ENCODE measurements at regions not wholly inside any gene's neighbourhood (a gene's known extent, or its start where the extent isn't known, plus 50 kb on each side); places are given as distances from the start of the nearest gene placed in this dataset.

DNA sequence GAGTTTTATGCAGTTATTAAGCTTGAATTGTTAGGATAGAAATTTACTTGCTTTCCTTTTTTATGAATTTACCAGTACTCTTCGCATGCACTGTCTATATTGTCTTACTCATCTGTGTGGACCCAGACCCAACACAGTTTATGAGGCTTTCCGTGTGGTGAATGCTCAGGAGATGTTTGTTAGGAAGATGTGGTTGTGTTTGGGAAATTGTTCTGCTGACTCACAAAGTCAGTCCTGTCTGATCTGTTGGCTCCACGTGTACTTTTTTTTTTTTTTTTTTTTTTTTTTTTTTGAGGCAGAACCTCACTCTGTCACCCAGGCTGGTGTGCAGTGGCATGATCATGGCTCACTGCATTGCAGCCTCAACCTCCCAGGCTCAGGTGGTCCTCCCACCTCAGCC, 532.5 kb downstream of the LMO7 start:
- DNase-seq (no peak), ATAC-seq (no peak)
- Mint-ChIP-seq H3K27ac (no peak overlapping the region), H3K4me1 (ENCODE audit: low read depth) (no peaks in the 10 kb centered on the region), H3K4me3 (no peak overlapping the region), H3K9me3 (peaks cover 5% of the 10 kb centered on the region), H3K36me3 (ENCODE audit: low read depth) (no peaks in the 10 kb centered on the region), H3K27me3 (peaks cover 2% of the 10 kb centered on the region)
- CTCF ChIA-PET, result no interaction called here
- intact Hi-C loops (cut with micrococcal nuclease), result no loop called here
- TF ChIP-seq, protein P1, sequence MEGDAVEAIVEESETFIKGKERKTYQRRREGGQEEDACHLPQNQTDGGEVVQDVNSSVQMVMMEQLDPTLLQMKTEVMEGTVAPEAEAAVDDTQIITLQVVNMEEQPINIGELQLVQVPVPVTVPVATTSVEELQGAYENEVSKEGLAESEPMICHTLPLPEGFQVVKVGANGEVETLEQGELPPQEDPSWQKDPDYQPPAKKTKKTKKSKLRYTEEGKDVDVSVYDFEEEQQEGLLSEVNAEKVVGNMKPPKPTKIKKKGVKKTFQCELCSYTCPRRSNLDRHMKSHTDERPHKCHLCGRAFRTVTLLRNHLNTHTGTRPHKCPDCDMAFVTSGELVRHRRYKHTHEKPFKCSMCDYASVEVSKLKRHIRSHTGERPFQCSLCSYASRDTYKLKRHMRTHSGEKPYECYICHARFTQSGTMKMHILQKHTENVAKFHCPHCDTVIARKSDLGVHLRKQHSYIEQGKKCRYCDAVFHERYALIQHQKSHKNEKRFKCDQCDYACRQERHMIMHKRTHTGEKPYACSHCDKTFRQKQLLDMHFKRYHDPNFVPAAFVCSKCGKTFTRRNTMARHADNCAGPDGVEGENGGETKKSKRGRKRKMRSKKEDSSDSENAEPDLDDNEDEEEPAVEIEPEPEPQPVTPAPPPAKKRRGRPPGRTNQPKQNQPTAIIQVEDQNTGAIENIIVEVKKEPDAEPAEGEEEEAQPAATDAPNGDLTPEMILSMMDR (IDR thresholded peaks at IDR 0.05), result no peak
- POLR2A ChIA-PET, result no interaction called here

DNA sequence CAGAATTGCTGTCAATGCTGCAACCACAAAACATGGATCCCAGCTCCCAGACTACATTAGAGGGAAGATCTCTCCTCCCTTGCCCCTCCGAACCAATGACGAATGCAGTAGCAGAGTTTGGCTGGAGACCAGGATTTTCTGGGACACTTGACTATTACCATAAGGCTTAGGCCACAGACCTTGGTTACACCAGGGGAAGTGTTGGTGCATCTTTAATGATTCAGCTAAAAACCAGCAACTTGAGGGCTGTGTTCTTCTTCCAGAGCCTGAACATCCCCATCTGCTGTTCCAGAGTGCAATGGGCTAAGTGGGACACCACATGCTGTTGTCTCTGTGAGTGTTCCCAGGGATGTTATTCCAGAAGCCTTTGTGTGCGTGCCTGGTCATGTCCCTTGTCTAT, 528.2 kb downstream of the LMO7 start:
- DNase-seq, result no peak
- Mint-ChIP-seq H3K27me3 (no peaks in the 10 kb centered on the region), H3K4me1 (ENCODE audit: low read depth) (no peaks in the 10 kb centered on the region), H3K9me3 (peaks cover 5% of the 10 kb centered on the region), H3K4me3 (no peak overlapping the region), H3K27ac (no peak overlapping the region), H3K36me3 (ENCODE audit: low read depth) (no peaks in the 10 kb centered on the region)
- POLR2A ChIA-PET, result no interaction called here
- CTCF ChIA-PET, result no interaction called here
- TF ChIP-seq, protein P1 (IDR thresholded peaks at IDR 0.05), result no peak
- no peak for ATAC-seq
- intact Hi-C loops (cut with micrococcal nuclease), result no loop called here

DNA sequence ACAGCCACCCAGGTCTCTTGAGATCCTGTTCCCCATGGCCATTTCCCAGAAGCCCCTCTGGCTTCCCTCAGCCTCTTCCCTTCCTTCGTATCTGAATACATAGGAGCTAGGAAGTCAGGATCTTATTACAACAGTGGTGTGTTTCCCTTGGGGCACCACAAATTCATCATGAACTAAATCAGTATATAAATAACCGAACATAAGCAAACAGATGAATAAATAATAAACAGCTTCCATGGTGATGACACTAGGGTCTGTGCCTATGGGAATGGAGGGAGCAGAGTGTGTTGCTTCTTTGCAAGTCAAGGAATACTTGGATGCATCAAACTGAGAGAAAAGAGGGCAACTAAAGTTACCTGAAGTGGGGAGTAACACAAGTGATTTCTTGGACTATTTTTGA, 527.6 kb downstream of the LMO7 start:
- TF ChIP-seq, protein P1 (IDR thresholded peaks at IDR 0.05), result no peak
- ChIA-PET POLR2A (no interaction called here), CTCF (no interaction called here)
- no peaks in the 10 kb centered on the region for H3K4me1 Mint-ChIP-seq (ENCODE audit: low read depth)
- no peak overlapping the region for H3K27ac Mint-ChIP-seq
- no peaks in the 10 kb centered on the region for H3K36me3 Mint-ChIP-seq (ENCODE audit: low read depth)
- ATAC-seq (no peak), DNase-seq (no peak)
- intact Hi-C loops (cut with micrococcal nuclease), result no loop called here
- H3K4me3 Mint-ChIP-seq, result no peak overlapping the region
- no peaks in the 10 kb centered on the region for H3K27me3 Mint-ChIP-seq
- H3K9me3 Mint-ChIP-seq, result peaks cover 5% of the 10 kb centered on the region

DNA sequence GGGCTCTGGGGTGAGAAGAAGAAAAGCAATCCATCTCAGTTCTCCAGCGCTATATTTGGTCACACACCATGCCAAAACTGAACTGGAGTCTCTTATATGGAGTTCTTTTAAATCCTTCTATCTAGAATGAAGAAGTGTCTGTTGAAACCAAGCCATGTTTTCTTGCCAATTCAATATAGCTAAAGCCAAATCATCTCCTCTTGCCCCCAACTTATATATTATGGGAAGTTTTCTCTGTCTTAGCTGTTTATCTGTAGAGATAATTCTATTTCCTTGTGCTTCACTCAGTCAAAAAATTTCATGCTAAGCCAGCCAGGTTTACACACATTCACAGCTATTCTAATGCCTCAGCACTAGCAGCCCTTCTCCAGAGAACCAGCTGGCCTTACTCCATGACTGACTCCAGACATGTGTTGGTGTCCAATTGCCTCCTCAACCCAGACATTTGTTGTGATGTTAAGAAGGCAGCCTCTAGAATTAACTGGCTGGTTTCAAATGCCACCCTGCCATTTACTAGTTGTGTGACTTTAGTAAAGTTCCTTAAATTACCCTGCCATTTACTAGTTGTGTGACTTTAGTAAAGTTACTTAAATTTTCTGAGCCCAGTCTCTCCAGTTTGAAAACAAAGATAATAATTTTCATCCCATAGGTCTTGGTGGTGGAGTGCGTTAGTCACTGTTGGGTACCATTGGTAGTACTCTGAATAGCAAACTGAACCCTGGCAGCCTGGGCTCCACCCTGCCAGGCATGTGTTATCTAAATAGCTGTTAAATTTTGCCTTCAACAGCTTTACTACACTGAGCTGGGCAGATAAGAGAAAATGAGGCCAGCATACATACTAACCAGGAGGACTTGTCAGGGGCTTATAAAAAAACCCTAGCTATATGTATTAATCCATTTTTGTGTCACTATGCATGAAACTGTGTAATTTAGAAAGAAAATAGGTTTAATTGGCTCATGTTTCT, 525.1 kb downstream of the LMO7 start:
- no peak overlapping the region for H3K27ac Mint-ChIP-seq
- TF ChIP-seq, protein P1 (IDR thresholded peaks at IDR 0.05), result no peak
- no peak for ATAC-seq
- ChIA-PET CTCF (no interaction called here), POLR2A (no interaction called here)
- H3K9me3 Mint-ChIP-seq, result no peaks in the 10 kb centered on the region
- no peaks in the 10 kb centered on the region for H3K27me3 Mint-ChIP-seq
- no peaks in the 10 kb centered on the region for H3K4me1 Mint-ChIP-seq (ENCODE audit: low read depth)
- no peaks in the 10 kb centered on the region for H3K36me3 Mint-ChIP-seq (ENCODE audit: low read depth)
- no peak for DNase-seq
- no peak overlapping the region for H3K4me3 Mint-ChIP-seq
- intact Hi-C loops (cut with micrococcal nuclease), result no loop called here

DNA sequence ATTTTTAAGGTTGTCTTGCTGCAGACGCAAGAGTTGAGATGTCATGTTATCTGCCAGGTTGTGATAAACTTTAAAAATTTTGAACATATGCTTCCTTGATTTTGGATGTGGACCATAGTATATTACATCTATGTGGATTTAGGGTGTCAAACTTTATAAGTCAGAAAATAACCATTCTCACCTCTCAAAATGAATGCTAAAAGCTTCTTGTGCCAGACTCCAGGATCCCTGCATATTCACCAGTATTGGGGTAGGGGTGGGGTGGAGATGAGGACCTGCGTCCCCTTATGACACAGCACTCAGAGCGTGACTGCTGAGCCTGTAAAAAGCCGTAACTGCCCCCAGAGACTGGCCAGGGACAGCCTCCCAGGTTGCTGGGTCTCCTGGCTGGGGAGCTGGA, 524.4 kb downstream of the LMO7 start:
- Mint-ChIP-seq H3K27ac (no peak overlapping the region), H3K9me3 (no peaks in the 10 kb centered on the region), H3K4me3 (no peak overlapping the region), H3K27me3 (no peaks in the 10 kb centered on the region), H3K36me3 (ENCODE audit: low read depth) (no peaks in the 10 kb centered on the region), H3K4me1 (ENCODE audit: low read depth) (no peaks in the 10 kb centered on the region)
- POLR2A ChIA-PET, result no interaction called here
- intact Hi-C loops (cut with micrococcal nuclease), result no loop called here
- TF ChIP-seq, protein P1 (IDR thresholded peaks at IDR 0.05), result no peak
- CTCF ChIA-PET, result no interaction called here
- ATAC-seq (no peak), DNase-seq (no peak)
